Pancreas (tissue), 10 donors: ENCODE measurements at regions not wholly inside any gene's neighbourhood (a gene's known extent, or its start where the extent isn't known, plus 50 kb on each side); places are given as distances from the start of the nearest gene placed in this dataset.

ENCODE experiments used
- ATAC-seq, 4 donors: fragments of 200-7000 bp; cut with Tn5 transposase; one replicate each; pipeline versions ENCODE4 v1.8.0 to v1.9.1; 2020; ENCODE audit warnings: mild to moderate bottlenecking in 4 of 4, moderate library complexity in 4 of 4
- DNase-seq, 6 donors: peaks; one replicate each; pipeline ENCODE4 v3.0.0-alpha.2; 2020
- FAIRE-seq: peaks from 2 replicates; lab custom pipeline; 2012; peaks lifted over from hg19 to GRCh38; lab: Jason Lieb, UNC
- H3K27ac ChIP-seq, 4 donors: fragments of 200-600 bp; sonication (generic); 1 replicate in 3 of 4; 2 replicates in 1 of 4; pipeline versions ENCODE4 v1.5.0 to v1.8.0; 2020
- H3K27me3 ChIP-seq, 4 donors: fragments of 200-600 bp; one replicate each; pipeline ENCODE4 v1.8.0; 2021
- H3K36me3 ChIP-seq, 3 donors: fragments of 200-600 bp; sonication (generic) in 1 of 3; one replicate each; pipeline versions ENCODE4 v1.5.0 to v1.8.0; 2020 to 2021
- H3K4me1 ChIP-seq, 3 donors: fragments of 200-600 bp; one replicate each; pipeline ENCODE4 v1.8.0; 2021
- H3K4me3 ChIP-seq, 4 donors: fragments of 200-600 bp; sonication (generic) in 2 of 4; one replicate each; pipeline versions ENCODE4 v1.5.0 to v1.8.0; 2020 to 2021
- H3K9me3 ChIP-seq, 4 donors: fragments of 200-600 bp; one replicate each; pipeline ENCODE4 v1.8.0; 2021
- CTCF ChIP-seq, 4 donors: fragments of 200-600 bp; sonication (generic) in 3 of 4; IDR thresholded peaks; one replicate each; pipeline versions ENCODE4 v1.5.0 to v1.8.0; 2021; ENCODE audit warnings: antibody characterized with exemption in 4 of 4
- WGBS, 2 donors: extraction: QIAGEN DNeasy Blood & Tissue Kit; methylation state at CpG; one replicate each; pipeline ENCODE4 v1.1.7; 2013; 5-methylcytosine and 5-hydroxymethylcytosine counted together
- intact Hi-C, 3 donors: fragments of 100-400 bp; cut with DNase I; formaldehyde crosslinking; loops; one replicate each; pipeline versions ENCODE4 v1.11.1 to v1.14.2; 2022
- donor health status: healthy with polysubstance abuse.
- donor health status: DM: no; HTN: no; CAD: no; lungs with moderate emphysema.
- donor health status: DM: no; HTN: no; CAD: no.
- donor health status: control.
- donor health status: control.
- donor health status: Bipolar disorder and iron deficiency.
- donor health status: DM: yes; HTN: yes; CAD: no.
- donor health status: DM: no; HTN: no; CAD: no.
- donor health status: DM: no; HTN: no; CAD: no.
- donor health status: DM: yes; HTN: yes; CAD: no.

- no peak overlapping the region for H3K4me3 ChIP-seq
- TF ChIP-seq CTCF (IDR thresholded peaks at IDR 0.05): no peak
- H3K4me1 ChIP-seq: no peaks in the 10 kb centered on the region
- no peaks in the 10 kb centered on the region for H3K36me3 ChIP-seq
- FAIRE-seq (no peak), DNase-seq (no peak), ATAC-seq (no peak)
- H3K9me3 ChIP-seq: no peaks in the 10 kb centered on the region
- intact Hi-C loops: no loop called here
- H3K27me3 ChIP-seq: no peaks in the 10 kb centered on the region
- WGBS, 2 donors: 79 to 84% methylated on average over 1 of the region's 1 CpG
- H3K27ac ChIP-seq: no peak overlapping the region
These were observed 1022.5 kb upstream of the CHAC2 start for GRCh38 chr2:52745144-52745543.

GRCh38 chr2:52732849-52733395 is 1034.7 kb upstream of the CHAC2 start:
- H3K4me1 ChIP-seq: no peaks in the 10 kb centered on the region
- TF ChIP-seq CTCF (IDR thresholded peaks at IDR 0.05): no peak
- 80 to 87% methylated on average over 3 of the region's 3 CpGs for WGBS, 2 donors
- FAIRE-seq (no peak), DNase-seq (no peak), ATAC-seq (no peak)
- intact Hi-C loops: no loop called here
- H3K4me3 ChIP-seq: no peak overlapping the region
- no peaks in the 10 kb centered on the region for H3K36me3 ChIP-seq
- no peak overlapping the region for H3K27ac ChIP-seq
- no peaks in the 10 kb centered on the region for H3K9me3 ChIP-seq
- H3K27me3 ChIP-seq: no peaks in the 10 kb centered on the region

- Histone ChIP-seq H3K36me3 (no peaks in the 10 kb centered on the region), H3K4me3 (no peak overlapping the region), H3K27me3 (no peaks in the 10 kb centered on the region), H3K27ac (no peak overlapping the region), H3K9me3 (no peaks in the 10 kb centered on the region), H3K4me1 (no peaks in the 10 kb centered on the region)
- no peak for ATAC-seq
- intact Hi-C loops: no loop called here
- DNase-seq: no peak
- no peak for TF ChIP-seq CTCF (IDR thresholded peaks at IDR 0.05)
- FAIRE-seq: no peak
These were observed 1043.0 kb upstream of the CHAC2 start for GRCh38 chr2:52724585-52724984.

GRCh38 chr2:52717836-52718235 is 1049.8 kb upstream of the CHAC2 start:
- Histone ChIP-seq H3K27ac (no peak overlapping the region), H3K36me3 (no peaks in the 10 kb centered on the region), H3K27me3 (no peaks in the 10 kb centered on the region), H3K4me1 (no peaks in the 10 kb centered on the region), H3K9me3 (no peaks in the 10 kb centered on the region), H3K4me3 (no peak overlapping the region)
- intact Hi-C loops: no loop called here
- DNase-seq: no peak
- FAIRE-seq: no peak
- no peak for TF ChIP-seq CTCF (IDR thresholded peaks at IDR 0.05)
- ATAC-seq: peak in 1 of 4 donors; percentile 36
- 22 to 26% methylated on average over 3 of the region's 3 CpGs for WGBS, 2 donors

- Histone ChIP-seq H3K27ac (no peak overlapping the region), H3K9me3 (no peaks in the 10 kb centered on the region), H3K27me3 (no peaks in the 10 kb centered on the region), H3K36me3 (no peaks in the 10 kb centered on the region), H3K4me3 (no peak overlapping the region), H3K4me1 (no peaks in the 10 kb centered on the region)
- no peak for TF ChIP-seq CTCF (IDR thresholded peaks at IDR 0.05)
- no peak for FAIRE-seq
- intact Hi-C loops: no loop called here
- WGBS, 2 donors: 77% methylated on average over 5 of the region's 5 CpGs
- DNase-seq: no peak
- no peak for ATAC-seq
These were observed 1056.6 kb upstream of the CHAC2 start for GRCh38 chr2:52710810-52711618.
